ENCODE measurements at regions not wholly inside any gene's neighbourhood (a gene's known extent, or its start where the extent isn't known, plus 50 kb on each side); places are given as distances from the start of the nearest gene placed in this dataset.
"Not testable (repeated sequence)": the region's sequence is repeated elsewhere in the genome, so short reads cannot be mapped to it uniquely, and the experiment has no call there.

DNA sequence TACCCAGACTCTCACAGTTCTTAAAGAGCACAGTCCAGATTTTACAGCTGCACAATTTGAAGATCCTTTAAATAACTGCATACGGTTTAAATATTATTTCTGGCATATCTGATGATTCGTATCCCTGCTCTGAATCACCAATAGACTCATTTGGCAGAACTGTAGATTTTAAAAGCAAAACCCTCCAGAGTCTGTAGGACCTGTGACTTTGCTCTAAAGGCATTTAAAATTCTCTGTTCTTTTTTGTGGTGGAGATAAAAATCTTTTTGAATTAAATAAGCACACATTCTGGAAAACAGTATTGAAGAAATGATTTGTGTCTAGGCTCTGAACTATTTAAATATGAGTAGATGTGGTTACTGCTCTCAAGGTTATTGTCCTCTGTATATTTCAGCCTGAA lies 246.2 kb upstream of the PITX2 start:
- CTCF ChIA-PET, result no interaction called here
- Histone ChIP-seq H3K36me3 (ENCODE audit: control insufficient read depth, insufficient read depth, low read length) (no peaks in the 10 kb centered on the region), H3K4me3 (ENCODE audit: low read depth, low read length) (no peak overlapping the region), H3K9me3 (peaks cover 3% of the 10 kb centered on the region; the same call in 1 of the 2 replicates), H3K27me3 (replicated peaks; ENCODE audit: control insufficient read depth, insufficient read depth, low read length) (no peaks in the 10 kb centered on the region), H3K4me1 (no peaks in the 10 kb centered on the region)
- no peak overlapping the region for H3K4me3 Mint-ChIP-seq (ENCODE audit: unreplicated experiment)
- intact Hi-C loops (cut with micrococcal nuclease; ENCODE audit: unreplicated experiment), result no loop called here
- no peaks in the 10 kb centered on the region for H3K27me3 Mint-ChIP-seq (ENCODE audit: insufficient read depth, unreplicated experiment)
- DNase-seq, result no peak
- POLR2A ChIA-PET, result no interaction called here
- peaks cover 10% of the 10 kb centered on the region for H3K4me1 Mint-ChIP-seq (ENCODE audit: low read depth, unreplicated experiment)
- no TSS peak for BruUV-seq (replicated peaks)
- no peak overlapping the region for H3K27ac Mint-ChIP-seq (ENCODE audit: unreplicated experiment)
- no peaks in the 10 kb centered on the region for H3K9me3 Mint-ChIP-seq (ENCODE audit: unreplicated experiment)
- TF ChIP-seq, protein P1, sequence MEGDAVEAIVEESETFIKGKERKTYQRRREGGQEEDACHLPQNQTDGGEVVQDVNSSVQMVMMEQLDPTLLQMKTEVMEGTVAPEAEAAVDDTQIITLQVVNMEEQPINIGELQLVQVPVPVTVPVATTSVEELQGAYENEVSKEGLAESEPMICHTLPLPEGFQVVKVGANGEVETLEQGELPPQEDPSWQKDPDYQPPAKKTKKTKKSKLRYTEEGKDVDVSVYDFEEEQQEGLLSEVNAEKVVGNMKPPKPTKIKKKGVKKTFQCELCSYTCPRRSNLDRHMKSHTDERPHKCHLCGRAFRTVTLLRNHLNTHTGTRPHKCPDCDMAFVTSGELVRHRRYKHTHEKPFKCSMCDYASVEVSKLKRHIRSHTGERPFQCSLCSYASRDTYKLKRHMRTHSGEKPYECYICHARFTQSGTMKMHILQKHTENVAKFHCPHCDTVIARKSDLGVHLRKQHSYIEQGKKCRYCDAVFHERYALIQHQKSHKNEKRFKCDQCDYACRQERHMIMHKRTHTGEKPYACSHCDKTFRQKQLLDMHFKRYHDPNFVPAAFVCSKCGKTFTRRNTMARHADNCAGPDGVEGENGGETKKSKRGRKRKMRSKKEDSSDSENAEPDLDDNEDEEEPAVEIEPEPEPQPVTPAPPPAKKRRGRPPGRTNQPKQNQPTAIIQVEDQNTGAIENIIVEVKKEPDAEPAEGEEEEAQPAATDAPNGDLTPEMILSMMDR (IDR thresholded peaks at IDR 0.05; ENCODE audit: insufficient read depth in 1 of 2, low read depth in 1 of 2, low read length in 1 of 2, severe bottlenecking in 1 of 2, unreplicated experiment in 1 of 2), result no peak
- no peaks in the 10 kb centered on the region for H3K36me3 Mint-ChIP-seq (ENCODE audit: insufficient read depth, unreplicated experiment)

DNA sequence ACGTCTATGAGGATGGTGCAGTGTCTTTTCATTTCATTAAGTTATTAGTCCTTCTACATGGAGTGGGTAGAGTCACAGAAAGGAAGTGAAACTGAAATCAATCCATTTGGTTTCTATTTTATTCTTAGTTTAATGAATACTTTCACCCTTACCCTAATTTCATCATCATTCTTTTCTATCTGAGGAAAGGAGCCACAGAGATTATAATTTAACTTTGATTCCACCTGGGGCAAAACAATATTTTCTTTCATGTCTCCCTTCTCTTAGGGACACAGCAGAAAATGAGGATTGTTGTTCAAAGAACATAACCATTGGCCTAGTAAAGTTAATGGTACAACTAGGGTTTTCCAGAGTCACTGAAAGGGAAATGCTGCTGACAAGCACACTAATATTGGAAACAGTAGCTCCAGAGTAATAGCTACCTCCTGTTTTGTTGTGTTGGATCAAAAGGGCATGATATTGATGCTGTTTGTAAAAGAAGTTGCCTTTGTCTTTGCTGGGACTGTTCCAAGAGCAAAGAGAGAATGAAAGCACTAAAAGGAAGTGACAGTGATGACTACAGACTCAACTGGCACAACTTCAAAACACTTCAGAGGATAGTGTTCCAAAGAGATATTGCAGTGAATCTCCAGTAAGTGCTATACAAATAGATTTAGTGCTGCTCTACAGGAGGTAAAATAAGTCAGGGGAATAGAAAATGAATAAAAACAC lies 247.1 kb upstream of the PITX2 start:
- intact Hi-C loops (cut with micrococcal nuclease; ENCODE audit: unreplicated experiment), result no loop called here
- H3K4me3 Mint-ChIP-seq (ENCODE audit: unreplicated experiment), result no peak overlapping the region

DNA sequence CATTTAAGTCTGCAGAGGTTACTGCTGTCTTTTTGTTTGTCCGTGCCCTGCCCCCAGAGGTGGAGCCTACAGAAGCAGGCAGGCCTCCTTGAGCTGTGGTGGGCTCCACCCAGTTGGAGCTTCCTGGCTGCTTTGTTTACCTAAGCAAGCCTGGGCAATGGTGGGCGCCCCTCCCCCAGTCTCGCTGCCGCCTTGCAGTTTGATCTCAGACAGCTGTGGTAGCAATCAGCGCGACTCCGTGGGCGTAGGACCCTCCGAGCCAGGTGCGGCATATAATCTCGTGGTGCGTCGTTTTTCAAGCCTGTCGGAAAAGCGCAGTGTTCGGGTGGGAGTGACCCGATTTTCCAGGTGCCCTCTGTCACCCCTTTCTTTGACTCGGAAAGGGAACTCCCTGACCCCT lies 253.3 kb upstream of the PITX2 start:
- not testable (repeated sequence) for BruUV-seq (replicated peaks); H3K36me3 ChIP-seq (ENCODE audit: control insufficient read depth, insufficient read depth, low read length)
- H3K27ac Mint-ChIP-seq (ENCODE audit: unreplicated experiment), result peak overlapping the region; percentile 71

More for the DNA sequence above, 247.1 kb upstream of the PITX2 start:
- H3K4me1 Mint-ChIP-seq (ENCODE audit: low read depth, unreplicated experiment), result peaks cover 10% of the 10 kb centered on the region
- BruUV-seq (replicated peaks), result no TSS peak
- Histone ChIP-seq H3K4me3 (ENCODE audit: low read depth, low read length) (no peak overlapping the region), H3K36me3 (ENCODE audit: control insufficient read depth, insufficient read depth, low read length) (no peaks in the 10 kb centered on the region), H3K9me3 (peaks cover 3% of the 10 kb centered on the region; the same call in 1 of the 2 replicates), H3K27me3 (replicated peaks; ENCODE audit: control insufficient read depth, insufficient read depth, low read length) (no peaks in the 10 kb centered on the region), H3K4me1 (no peaks in the 10 kb centered on the region)
- ChIA-PET POLR2A (no interaction called here), CTCF (no interaction called here)
- no peak for DNase-seq
- H3K9me3 Mint-ChIP-seq (ENCODE audit: unreplicated experiment), result no peaks in the 10 kb centered on the region
- no peaks in the 10 kb centered on the region for H3K27me3 Mint-ChIP-seq (ENCODE audit: insufficient read depth, unreplicated experiment)
- H3K27ac Mint-ChIP-seq (ENCODE audit: unreplicated experiment), result no peak overlapping the region
- H3K36me3 Mint-ChIP-seq (ENCODE audit: insufficient read depth, unreplicated experiment), result no peaks in the 10 kb centered on the region
- TF ChIP-seq, protein P1 (IDR thresholded peaks at IDR 0.05; ENCODE audit: insufficient read depth in 1 of 2, low read depth in 1 of 2, low read length in 1 of 2, severe bottlenecking in 1 of 2, unreplicated experiment in 1 of 2), result no peak

More for the DNA sequence above, 253.3 kb upstream of the PITX2 start:
- H3K9me3 ChIP-seq; H3K9me3 Mint-ChIP-seq (ENCODE audit: unreplicated experiment); POLR2A ChIA-PET; CTCF ChIA-PET; H3K27me3 ChIP-seq (replicated peaks; ENCODE audit: control insufficient read depth, insufficient read depth, low read length); H3K27me3 Mint-ChIP-seq (ENCODE audit: insufficient read depth, unreplicated experiment): not testable (repeated sequence)
- peak in 1 of 2 experiments; percentile 51 for DNase-seq
- H3K4me1 Mint-ChIP-seq (ENCODE audit: low read depth, unreplicated experiment), result peaks cover 31% of the 10 kb centered on the region
- intact Hi-C loops (cut with micrococcal nuclease; ENCODE audit: unreplicated experiment), result loop anchor here (2.0 kb wide), 1 partner anchor 25 kb away; no protein-coding TSS in a partner anchor
- H3K4me1 ChIP-seq, result peaks cover 19% of the 10 kb centered on the region
- peak overlapping the region; percentile 78 for H3K4me3 Mint-ChIP-seq (ENCODE audit: unreplicated experiment)
- peak overlapping the region; percentile 48 for H3K4me3 ChIP-seq (ENCODE audit: low read depth, low read length)
- H3K36me3 Mint-ChIP-seq (ENCODE audit: insufficient read depth, unreplicated experiment), result peaks cover 12% of the 10 kb centered on the region
